ENCODE measurements at regions not wholly inside any gene's neighbourhood (a gene's known extent, or its start where the extent isn't known, plus 50 kb on each side); places are given as distances from the start of the nearest gene placed in this dataset.

DNA sequence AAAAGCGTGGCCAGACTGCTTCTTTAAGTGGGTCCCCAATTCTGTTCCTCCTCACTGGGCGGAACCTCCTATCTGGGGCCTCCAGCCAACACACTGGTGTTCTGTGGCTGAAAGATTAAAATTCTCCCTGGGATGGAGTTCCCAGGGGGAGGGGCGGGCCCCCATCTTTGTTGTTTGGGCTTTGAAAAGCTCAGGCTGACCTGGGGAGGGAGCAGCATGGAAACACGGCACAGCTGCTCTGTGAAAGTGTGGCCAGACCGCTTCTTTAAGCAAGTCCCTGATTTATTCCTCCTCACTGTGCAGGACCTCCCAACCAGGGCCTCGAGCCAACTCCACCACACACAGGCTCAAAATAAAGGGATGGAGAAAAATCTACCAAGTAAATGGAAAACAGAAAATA, 219.5 kb downstream of the TMEM47 start:
- TF ChIP-seq, protein P1, sequence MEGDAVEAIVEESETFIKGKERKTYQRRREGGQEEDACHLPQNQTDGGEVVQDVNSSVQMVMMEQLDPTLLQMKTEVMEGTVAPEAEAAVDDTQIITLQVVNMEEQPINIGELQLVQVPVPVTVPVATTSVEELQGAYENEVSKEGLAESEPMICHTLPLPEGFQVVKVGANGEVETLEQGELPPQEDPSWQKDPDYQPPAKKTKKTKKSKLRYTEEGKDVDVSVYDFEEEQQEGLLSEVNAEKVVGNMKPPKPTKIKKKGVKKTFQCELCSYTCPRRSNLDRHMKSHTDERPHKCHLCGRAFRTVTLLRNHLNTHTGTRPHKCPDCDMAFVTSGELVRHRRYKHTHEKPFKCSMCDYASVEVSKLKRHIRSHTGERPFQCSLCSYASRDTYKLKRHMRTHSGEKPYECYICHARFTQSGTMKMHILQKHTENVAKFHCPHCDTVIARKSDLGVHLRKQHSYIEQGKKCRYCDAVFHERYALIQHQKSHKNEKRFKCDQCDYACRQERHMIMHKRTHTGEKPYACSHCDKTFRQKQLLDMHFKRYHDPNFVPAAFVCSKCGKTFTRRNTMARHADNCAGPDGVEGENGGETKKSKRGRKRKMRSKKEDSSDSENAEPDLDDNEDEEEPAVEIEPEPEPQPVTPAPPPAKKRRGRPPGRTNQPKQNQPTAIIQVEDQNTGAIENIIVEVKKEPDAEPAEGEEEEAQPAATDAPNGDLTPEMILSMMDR (IDR thresholded peaks at IDR 0.05; ENCODE audit: borderline replicate concordance, insufficient read depth, low read depth, low read length): no peak

DNA sequence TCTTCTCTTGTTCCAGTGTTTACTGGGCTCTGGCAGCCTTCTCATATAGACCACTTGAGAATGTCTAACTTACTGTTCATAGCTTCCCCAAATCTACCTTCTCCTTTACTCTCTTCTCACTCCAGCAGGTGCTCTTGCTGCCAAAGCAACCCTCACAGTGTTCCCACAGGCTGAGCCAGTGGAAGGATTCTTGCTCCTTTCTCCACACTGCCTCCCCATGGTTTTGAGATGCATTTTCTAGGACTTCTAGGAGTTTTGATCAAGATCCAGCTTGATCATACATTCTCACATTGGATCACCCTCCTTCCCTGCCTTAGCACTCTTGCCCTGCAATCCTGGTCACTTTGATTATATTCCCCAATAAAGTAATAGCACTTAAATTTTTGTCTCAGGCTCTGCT, 230.8 kb downstream of the TMEM47 start:
- H3K4me3 ChIP-seq (ENCODE audit: low read depth, low read length): no peak overlapping the region
- TF ChIP-seq, protein P1 (IDR thresholded peaks at IDR 0.05; ENCODE audit: borderline replicate concordance, insufficient read depth, low read depth, low read length): no peak

More for the DNA sequence above, 219.5 kb downstream of the TMEM47 start:
- H3K4me3 ChIP-seq (ENCODE audit: low read depth, low read length): no peak overlapping the region

DNA sequence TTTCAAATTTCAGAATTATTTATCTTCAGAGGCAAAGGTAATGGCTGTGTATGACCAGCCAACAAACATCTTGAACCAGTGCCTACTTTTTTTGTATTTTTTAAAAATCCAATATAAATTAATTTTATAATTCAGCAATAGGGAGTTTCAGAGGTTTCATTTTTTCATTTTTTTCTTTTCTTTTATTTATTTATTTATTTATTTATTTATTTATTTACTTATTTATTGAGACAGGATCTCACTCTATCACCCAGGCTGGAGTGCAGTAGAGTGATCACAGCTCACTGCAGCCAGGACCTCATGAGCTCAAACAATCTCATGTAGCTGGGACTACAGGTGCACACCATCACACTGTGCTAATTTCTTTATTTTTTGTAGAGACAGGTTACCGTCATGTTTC, 250.5 kb downstream of the TMEM47 start:
- H3K4me3 ChIP-seq (ENCODE audit: low read depth, low read length): no peak overlapping the region
- TF ChIP-seq, protein P1 (IDR thresholded peaks at IDR 0.05; ENCODE audit: borderline replicate concordance, insufficient read depth, low read depth, low read length): no peak

DNA sequence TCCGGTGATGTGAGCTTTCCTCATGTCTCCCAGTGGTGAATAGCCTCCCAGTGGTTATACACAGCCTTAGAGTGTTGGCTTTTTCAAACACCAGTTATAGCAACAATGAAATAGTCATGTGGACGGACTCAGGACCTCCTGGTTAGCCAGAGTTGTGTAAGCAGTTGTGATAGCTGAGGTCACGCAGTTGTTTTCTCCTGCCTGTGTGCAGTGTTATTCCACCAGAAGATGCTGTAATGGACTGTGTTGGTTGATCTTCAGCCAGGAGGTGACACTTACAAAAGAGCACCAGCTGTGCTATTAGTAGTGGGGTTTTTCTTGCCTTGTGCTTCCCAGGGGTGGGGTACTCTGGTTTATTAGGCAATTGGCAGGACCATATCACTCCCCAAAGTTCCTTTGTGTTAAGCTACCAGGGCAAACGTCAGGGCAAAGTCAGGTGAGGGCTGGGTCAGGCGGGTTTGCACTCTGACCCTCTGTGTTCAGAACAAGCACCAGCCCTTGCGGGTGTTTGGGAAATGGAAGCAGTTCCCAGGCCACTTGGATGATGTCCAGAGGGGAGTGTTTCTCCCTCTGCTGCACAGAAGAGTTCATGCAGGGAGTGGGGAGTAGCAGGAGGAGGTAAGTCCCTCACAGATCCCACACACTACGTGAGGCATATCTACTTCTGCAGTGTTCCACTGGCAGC, 252.6 kb downstream of the TMEM47 start:
- TF ChIP-seq, protein P1 (IDR thresholded peaks at IDR 0.05; ENCODE audit: borderline replicate concordance, insufficient read depth, low read depth, low read length): no peak

DNA sequence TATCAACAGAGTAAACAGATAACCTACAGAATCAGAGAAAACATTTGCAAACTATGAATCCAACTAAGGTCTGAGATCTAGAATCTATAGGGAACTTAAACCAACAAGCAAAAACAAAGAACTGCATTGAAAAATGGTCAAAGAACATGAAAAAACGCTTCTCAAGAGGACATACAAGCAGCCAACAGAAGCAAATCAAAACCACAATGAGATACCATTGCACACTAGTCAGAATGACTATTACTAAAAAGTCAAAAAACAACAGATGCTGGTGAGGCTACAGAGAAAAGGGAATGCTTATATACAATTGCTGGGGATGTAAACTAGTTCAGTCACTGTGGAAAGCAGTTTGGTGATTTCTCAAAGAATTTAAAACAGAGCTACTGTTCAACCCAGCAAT, 255.7 kb downstream of the TMEM47 start:
- H3K4me3 ChIP-seq (ENCODE audit: low read depth, low read length): no peak overlapping the region
- TF ChIP-seq, protein P1 (IDR thresholded peaks at IDR 0.05; ENCODE audit: borderline replicate concordance, insufficient read depth, low read depth, low read length): no peak

More for the DNA sequence above, 252.6 kb downstream of the TMEM47 start:
- H3K4me3 ChIP-seq (ENCODE audit: low read depth, low read length): no peak overlapping the region

DNA sequence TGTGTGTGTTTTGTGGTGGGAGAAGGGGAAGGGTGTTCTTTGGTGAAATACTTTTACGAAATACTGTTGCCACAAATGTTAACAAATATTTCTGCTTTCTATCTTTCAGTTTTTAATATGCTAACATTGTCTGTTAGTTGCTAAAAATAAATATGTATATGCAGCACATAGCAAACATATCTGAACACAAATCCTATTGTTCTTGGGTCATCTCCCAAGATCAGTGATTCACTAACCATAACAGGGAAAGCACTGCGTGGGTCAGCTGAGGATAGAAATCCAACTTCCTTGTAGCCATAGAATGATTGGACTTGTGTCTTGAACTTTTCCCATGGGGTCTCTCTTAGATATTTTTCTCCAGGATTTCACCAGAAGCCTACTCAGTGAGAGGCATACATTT, 250.3 kb upstream of the FAM47A start:
- TF ChIP-seq, protein P1 (IDR thresholded peaks at IDR 0.05; ENCODE audit: borderline replicate concordance, insufficient read depth, low read depth, low read length): no peak
- H3K4me3 ChIP-seq (ENCODE audit: low read depth, low read length): no peak overlapping the region

GRCh38 chrX:34381241-34381640, 249.1 kb upstream of the FAM47A start:
- TF ChIP-seq, protein P1 (IDR thresholded peaks at IDR 0.05; ENCODE audit: borderline replicate concordance, insufficient read depth, low read depth, low read length): no peak

More at GRCh38 chrX:34381241-34381640, 249.1 kb upstream of the FAM47A start:
- no peak overlapping the region for H3K4me3 ChIP-seq (ENCODE audit: low read depth, low read length)

Data from GM12875 (cell line).